ENCODE measurements at regions not wholly inside any gene's neighbourhood (a gene's known extent, or its start where the extent isn't known, plus 50 kb on each side); places are given as distances from the start of the nearest gene placed in this dataset.

- no peak for TF ChIP-seq GATA2 (IDR thresholded peaks at IDR 0.05; ENCODE audit: low read depth, low read length)
- TF ChIP-seq GATA3 (IDR thresholded peaks at IDR 0.05; ENCODE audit: low read depth, low read length) = no peak
These were observed 85.7 kb downstream of the QDPR start for GRCh38 chr4:17426222-17426621.
